ENCODE measurements at regions not wholly inside any gene's neighbourhood (a gene's known extent, or its start where the extent isn't known, plus 50 kb on each side); places are given as distances from the start of the nearest gene placed in this dataset.

DNA sequence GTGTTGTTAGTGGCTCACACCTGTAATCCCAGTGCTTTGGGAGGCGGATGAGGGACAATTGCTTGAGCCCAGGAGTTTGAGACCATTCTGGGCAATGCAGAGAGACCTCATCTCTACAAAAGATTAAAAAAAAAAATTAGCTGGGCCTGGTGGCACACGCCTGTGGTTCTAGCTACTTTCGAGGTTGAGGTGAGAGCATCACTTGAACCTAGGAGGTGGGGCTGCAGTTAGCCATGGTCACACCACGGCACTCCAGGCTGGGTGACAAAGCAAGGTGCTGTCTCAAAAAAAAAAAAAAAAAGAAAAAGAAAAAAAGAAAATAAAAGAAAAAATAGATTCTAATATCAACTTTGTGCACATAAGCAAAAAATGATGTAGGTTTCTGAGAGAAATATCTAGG is 1492.5 kb upstream of the TMEFF2 start:
- no peaks in the 10 kb centered on the region for H3K9me3 ChIP-seq
- TF ChIP-seq, protein P1, sequence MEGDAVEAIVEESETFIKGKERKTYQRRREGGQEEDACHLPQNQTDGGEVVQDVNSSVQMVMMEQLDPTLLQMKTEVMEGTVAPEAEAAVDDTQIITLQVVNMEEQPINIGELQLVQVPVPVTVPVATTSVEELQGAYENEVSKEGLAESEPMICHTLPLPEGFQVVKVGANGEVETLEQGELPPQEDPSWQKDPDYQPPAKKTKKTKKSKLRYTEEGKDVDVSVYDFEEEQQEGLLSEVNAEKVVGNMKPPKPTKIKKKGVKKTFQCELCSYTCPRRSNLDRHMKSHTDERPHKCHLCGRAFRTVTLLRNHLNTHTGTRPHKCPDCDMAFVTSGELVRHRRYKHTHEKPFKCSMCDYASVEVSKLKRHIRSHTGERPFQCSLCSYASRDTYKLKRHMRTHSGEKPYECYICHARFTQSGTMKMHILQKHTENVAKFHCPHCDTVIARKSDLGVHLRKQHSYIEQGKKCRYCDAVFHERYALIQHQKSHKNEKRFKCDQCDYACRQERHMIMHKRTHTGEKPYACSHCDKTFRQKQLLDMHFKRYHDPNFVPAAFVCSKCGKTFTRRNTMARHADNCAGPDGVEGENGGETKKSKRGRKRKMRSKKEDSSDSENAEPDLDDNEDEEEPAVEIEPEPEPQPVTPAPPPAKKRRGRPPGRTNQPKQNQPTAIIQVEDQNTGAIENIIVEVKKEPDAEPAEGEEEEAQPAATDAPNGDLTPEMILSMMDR (IDR thresholded peaks at IDR 0.05): no peak
- TF ChIP-seq POLR2A (IDR thresholded peaks at IDR 0.05): no peak
- no peaks in the 10 kb centered on the region for H3K36me3 ChIP-seq
- no peaks in the 10 kb centered on the region for H3K27me3 ChIP-seq
- no peak overlapping the region for H3K27ac ChIP-seq
- no peak for DNase-seq
- intact Hi-C loops (cut with DNase I): no loop called here
- no peak overlapping the region for H3K4me3 ChIP-seq (replicated peaks in 1 of 3)
- WGBS, 2 donors: 84 to 95% methylated on average over 4 of the region's 4 CpGs
- H3K4me1 ChIP-seq: no peaks in the 10 kb centered on the region

DNA sequence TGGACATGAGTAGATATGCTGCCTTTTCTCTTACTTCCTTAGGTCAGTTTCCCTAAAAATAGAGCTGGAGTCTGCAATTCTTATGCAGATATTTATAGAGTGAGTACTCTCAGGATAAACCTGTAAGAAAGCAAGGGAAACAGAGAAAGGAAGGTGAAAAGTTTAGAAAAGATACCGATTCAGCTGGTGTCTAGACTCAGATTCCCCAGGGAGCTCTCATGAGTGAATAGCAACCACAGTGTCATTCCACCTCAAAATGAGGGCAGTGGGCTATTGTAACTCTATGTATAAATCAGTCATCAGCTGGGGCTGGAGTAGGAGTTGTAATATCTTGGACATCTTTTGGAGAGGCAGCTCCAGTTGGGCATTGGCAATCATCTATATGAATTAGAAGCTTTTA is 1485.1 kb upstream of the TMEFF2 start:
- 49 to 63% methylated on average over 1 of the region's 1 CpG for WGBS, 2 donors

DNA sequence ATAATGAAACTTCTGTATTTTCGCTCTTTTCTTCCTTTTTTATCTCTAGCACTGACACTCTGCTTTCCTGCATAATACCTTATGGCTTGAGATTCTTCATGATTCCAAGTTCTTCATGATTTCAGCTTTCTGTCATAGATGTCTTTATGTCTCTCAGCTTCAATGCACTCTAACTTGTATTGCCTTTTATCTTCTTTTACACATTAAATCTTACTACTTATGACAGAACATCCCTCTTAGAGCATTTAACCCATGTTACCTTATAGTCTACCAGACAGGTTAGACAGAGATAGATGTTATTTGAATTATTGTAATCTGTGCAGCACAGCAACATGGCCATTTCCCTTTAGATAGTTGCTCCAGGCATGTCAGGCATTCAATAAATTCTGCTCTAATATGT is 1475.7 kb upstream of the TMEFF2 start:
- H3K9me3 ChIP-seq: no peaks in the 10 kb centered on the region
- H3K4me3 ChIP-seq (replicated peaks in 1 of 3): no peak overlapping the region
- TF ChIP-seq, protein P1 (IDR thresholded peaks at IDR 0.05): no peak
- no peak for TF ChIP-seq POLR2A (IDR thresholded peaks at IDR 0.05)
- no peaks in the 10 kb centered on the region for H3K27me3 ChIP-seq
- no peak for DNase-seq
- no peaks in the 10 kb centered on the region for H3K36me3 ChIP-seq
- H3K27ac ChIP-seq: no peak overlapping the region
- no peaks in the 10 kb centered on the region for H3K4me1 ChIP-seq
- intact Hi-C loops (cut with DNase I): no loop called here
- 85 to 98% methylated on average over 1 of the region's 1 CpG for WGBS, 2 donors

More for the DNA sequence above, 1485.1 kb upstream of the TMEFF2 start:
- intact Hi-C loops (cut with DNase I): no loop called here
- no peak for TF ChIP-seq POLR2A (IDR thresholded peaks at IDR 0.05)
- TF ChIP-seq, protein P1 (IDR thresholded peaks at IDR 0.05): no peak
- Histone ChIP-seq H3K9me3 (no peaks in the 10 kb centered on the region), H3K27ac (no peak overlapping the region), H3K4me1 (no peaks in the 10 kb centered on the region), H3K36me3 (no peaks in the 10 kb centered on the region), H3K27me3 (no peaks in the 10 kb centered on the region), H3K4me3 (replicated peaks in 1 of 3) (no peak overlapping the region)
- no peak for DNase-seq

DNA sequence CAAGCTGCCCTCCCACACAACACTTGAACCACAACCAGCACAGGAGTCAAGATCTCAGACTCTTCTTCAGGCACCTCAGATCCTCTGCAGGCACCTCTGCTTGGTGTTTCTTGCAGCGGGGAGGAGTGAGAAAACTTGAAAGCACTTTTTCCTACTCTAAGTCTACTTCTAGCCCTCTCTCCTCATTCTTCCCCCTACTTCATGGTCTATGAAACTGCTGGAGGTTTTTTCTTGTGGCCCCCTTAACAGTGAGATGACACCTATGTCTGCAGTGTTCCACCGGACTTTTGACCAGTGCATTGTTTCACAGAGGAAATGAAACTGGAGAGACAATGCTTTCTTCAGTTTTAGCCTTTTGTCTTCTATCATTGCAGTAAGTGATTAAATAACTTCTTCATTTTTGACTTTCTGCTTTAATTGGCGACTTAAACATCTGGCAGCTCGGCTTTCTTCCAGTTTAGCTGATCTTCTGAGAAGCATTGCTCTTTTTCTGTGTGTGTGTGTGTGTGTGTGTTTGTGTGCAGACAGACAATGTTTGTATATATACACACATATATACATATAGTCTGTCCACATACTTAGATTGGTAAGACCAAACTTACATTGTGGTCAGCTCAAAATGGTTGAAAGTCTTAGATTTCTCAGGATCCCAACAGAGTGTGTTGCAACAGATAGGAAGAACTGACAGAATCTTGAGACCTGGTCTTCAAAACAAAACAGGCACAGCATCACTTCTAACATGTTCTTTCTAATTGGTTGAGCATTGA is 1474.0 kb upstream of the TMEFF2 start:
- Histone ChIP-seq H3K36me3 (no peaks in the 10 kb centered on the region), H3K9me3 (no peaks in the 10 kb centered on the region), H3K27ac (no peak overlapping the region), H3K27me3 (no peaks in the 10 kb centered on the region), H3K4me3 (replicated peaks in 1 of 3) (no peak overlapping the region), H3K4me1 (no peaks in the 10 kb centered on the region)
- intact Hi-C loops (cut with DNase I): no loop called here
- TF ChIP-seq, protein P1 (IDR thresholded peaks at IDR 0.05): no peak
- no peak for TF ChIP-seq POLR2A (IDR thresholded peaks at IDR 0.05)
- no peak for DNase-seq
- 75 to 77% methylated on average over 4 of the region's 4 CpGs for WGBS, 2 donors

DNA sequence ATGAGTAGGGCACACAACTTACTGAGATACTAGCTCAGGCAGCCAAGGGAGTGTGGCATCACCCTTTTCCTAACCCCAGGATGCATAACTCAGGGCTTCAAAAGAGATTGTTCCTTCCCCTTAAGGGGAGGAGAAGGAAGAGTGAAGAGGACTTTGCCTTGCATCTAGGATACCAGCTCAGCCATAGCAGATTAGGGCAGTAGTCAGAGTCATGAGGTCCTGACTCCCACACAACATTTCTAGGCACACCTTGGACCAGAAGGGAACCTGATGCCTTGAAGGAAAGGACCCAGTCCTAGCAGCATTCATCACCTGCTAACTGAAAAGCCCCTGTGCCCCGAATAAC is 1433.2 kb upstream of the TMEFF2 start:
- 80 to 85% methylated on average over 1 of the region's 1 CpG for WGBS, 2 donors
- TF ChIP-seq, protein P1 (IDR thresholded peaks at IDR 0.05): no peak
- Histone ChIP-seq H3K9me3 (no peaks in the 10 kb centered on the region), H3K4me3 (replicated peaks in 1 of 3) (no peak overlapping the region), H3K4me1 (no peaks in the 10 kb centered on the region), H3K36me3 (no peaks in the 10 kb centered on the region), H3K27ac (no peak overlapping the region), H3K27me3 (no peaks in the 10 kb centered on the region)
- no peak for DNase-seq
- intact Hi-C loops (cut with DNase I): no loop called here
